ENCODE measurements at regions not wholly inside any gene's neighbourhood (a gene's known extent, or its start where the extent isn't known, plus 50 kb on each side); places are given as distances from the start of the nearest gene placed in this dataset.

- no peak overlapping the region for H3K27ac ChIP-seq (ENCODE audit: insufficient read depth in 1 of 2, low read depth in 1 of 2, low read length in 2 of 2, poor library complexity in 1 of 2, severe bottlenecking in 2 of 2)
- CTCF ChIA-PET = no interaction called here
- WGBS (ENCODE audit: insufficient coverage) = no CpG with 5 or more reads among the region's 1 CpG
These were observed 77.2 kb upstream of the ACSL3 start for GRCh38 chr2:222783592-222783991.

GRCh38 chr2:222790932-222791331, 69.9 kb upstream of the ACSL3 start:
- H3K27ac ChIP-seq (ENCODE audit: insufficient read depth in 1 of 2, low read depth in 1 of 2, low read length in 2 of 2, poor library complexity in 1 of 2, severe bottlenecking in 2 of 2) = no peak overlapping the region
- H3K4me1 ChIP-seq (ENCODE audit: control extremely low read depth in 1 of 4, control insufficient read depth in 4 of 4, insufficient read depth in 4 of 4, low read length in 3 of 4) = peaks cover 6 to 12% (median 9%) of the 10 kb centered on the region in 4 experiments
- CTCF ChIA-PET = no interaction called here
- 100% methylated on average over 5 of the region's 7 CpGs for WGBS (ENCODE audit: insufficient coverage)
- DNase-seq = no peak
- no peaks in the 10 kb centered on the region for H3K36me3 ChIP-seq (ENCODE audit: control insufficient read depth in 4 of 4, insufficient read depth in 4 of 4, low read length in 3 of 4)
- H3K9me3 ChIP-seq (ENCODE audit: control extremely low read depth in 1 of 5, control insufficient read depth in 4 of 5, insufficient read depth in 2 of 5, low read depth in 1 of 5, low read length in 4 of 5) = no peaks in the 10 kb centered on the region
- POLR2A ChIA-PET = no interaction called here
- H3K27me3 ChIP-seq (replicated peaks in 2 of 5; ENCODE audit: control insufficient read depth in 4 of 5, insufficient read depth in 5 of 5, low read length in 4 of 5) = no peaks in the 10 kb centered on the region
- H3K4me3 ChIP-seq (ENCODE audit: control insufficient read depth in 1 of 7, extremely low read depth in 1 of 7, insufficient read depth in 4 of 7, low read depth in 2 of 7, low read length in 6 of 7) = no peak overlapping the region

More at GRCh38 chr2:222783592-222783991, 77.2 kb upstream of the ACSL3 start:
- no peaks in the 10 kb centered on the region for H3K27me3 ChIP-seq (replicated peaks in 2 of 5; ENCODE audit: control insufficient read depth in 4 of 5, insufficient read depth in 5 of 5, low read length in 4 of 5)
- no peak for DNase-seq
- H3K4me1 ChIP-seq (ENCODE audit: control extremely low read depth in 1 of 4, control insufficient read depth in 4 of 4, insufficient read depth in 4 of 4, low read length in 3 of 4) = no peaks in the 10 kb centered on the region
- no peaks in the 10 kb centered on the region for H3K9me3 ChIP-seq (ENCODE audit: control extremely low read depth in 1 of 5, control insufficient read depth in 4 of 5, insufficient read depth in 2 of 5, low read depth in 1 of 5, low read length in 4 of 5)
- POLR2A ChIA-PET = no interaction called here
- no peak overlapping the region for H3K4me3 ChIP-seq (ENCODE audit: control insufficient read depth in 1 of 7, extremely low read depth in 1 of 7, insufficient read depth in 4 of 7, low read depth in 2 of 7, low read length in 6 of 7)
- H3K36me3 ChIP-seq (ENCODE audit: control insufficient read depth in 4 of 4, insufficient read depth in 4 of 4, low read length in 3 of 4) = no peaks in the 10 kb centered on the region

- Histone ChIP-seq H3K4me1 (ENCODE audit: control extremely low read depth in 1 of 4, control insufficient read depth in 4 of 4, insufficient read depth in 4 of 4, low read length in 3 of 4) (peaks cover 6 to 12% (median 9%) of the 10 kb centered on the region in 4 experiments), H3K36me3 (ENCODE audit: control insufficient read depth in 4 of 4, insufficient read depth in 4 of 4, low read length in 3 of 4) (no peaks in the 10 kb centered on the region), H3K9me3 (ENCODE audit: control extremely low read depth in 1 of 5, control insufficient read depth in 4 of 5, insufficient read depth in 2 of 5, low read depth in 1 of 5, low read length in 4 of 5) (no peaks in the 10 kb centered on the region), H3K27ac (ENCODE audit: insufficient read depth in 1 of 2, low read depth in 1 of 2, low read length in 2 of 2, poor library complexity in 1 of 2, severe bottlenecking in 2 of 2) (no peak overlapping the region), H3K4me3 (ENCODE audit: control insufficient read depth in 1 of 7, extremely low read depth in 1 of 7, insufficient read depth in 4 of 7, low read depth in 2 of 7, low read length in 6 of 7) (no peak overlapping the region), H3K27me3 (replicated peaks in 2 of 5; ENCODE audit: control insufficient read depth in 4 of 5, insufficient read depth in 5 of 5, low read length in 4 of 5) (no peaks in the 10 kb centered on the region)
- ChIA-PET CTCF (interaction anchor here (0.7 kb wide), 1 partner anchor 115 kb away, joined by 3 read pairs; no protein-coding TSS in a partner anchor), POLR2A (no interaction called here)
- 79% methylated on average over 14 of the region's 14 CpGs for WGBS (ENCODE audit: insufficient coverage)
- peak in 2 of 3 donors; percentile 17 to 22 for DNase-seq
These were observed 68.7 kb upstream of the ACSL3 start for GRCh38 chr2:222792001-222792611.

- H3K4me1 ChIP-seq (ENCODE audit: control extremely low read depth in 1 of 4, control insufficient read depth in 4 of 4, insufficient read depth in 4 of 4, low read length in 3 of 4) = peaks cover 1 to 5% (median 4%) of the 10 kb centered on the region in 4 experiments
- ChIA-PET POLR2A (no interaction called here), CTCF (interaction anchor here (1.4 kb wide), 1 partner anchor 10 kb away, joined by 5 read pairs; no protein-coding TSS in a partner anchor)
- no peaks in the 10 kb centered on the region for H3K36me3 ChIP-seq (ENCODE audit: control insufficient read depth in 4 of 4, insufficient read depth in 4 of 4, low read length in 3 of 4)
- H3K9me3 ChIP-seq (ENCODE audit: control extremely low read depth in 1 of 5, control insufficient read depth in 4 of 5, insufficient read depth in 2 of 5, low read depth in 1 of 5, low read length in 4 of 5) = no peaks in the 10 kb centered on the region
- H3K27ac ChIP-seq (ENCODE audit: insufficient read depth in 1 of 2, low read depth in 1 of 2, low read length in 2 of 2, poor library complexity in 1 of 2, severe bottlenecking in 2 of 2) = no peak overlapping the region
- no peak for DNase-seq
- 78% methylated on average over 7 of the region's 10 CpGs for WGBS (ENCODE audit: insufficient coverage)
- no peaks in the 10 kb centered on the region for H3K27me3 ChIP-seq (replicated peaks in 2 of 5; ENCODE audit: control insufficient read depth in 4 of 5, insufficient read depth in 5 of 5, low read length in 4 of 5)
- H3K4me3 ChIP-seq (ENCODE audit: control insufficient read depth in 1 of 7, extremely low read depth in 1 of 7, insufficient read depth in 4 of 7, low read depth in 2 of 7, low read length in 6 of 7) = no peak overlapping the region
These were observed 66.0 kb upstream of the ACSL3 start for GRCh38 chr2:222794585-222795449.

- H3K4me3 ChIP-seq (ENCODE audit: control insufficient read depth in 1 of 7, extremely low read depth in 1 of 7, insufficient read depth in 4 of 7, low read depth in 2 of 7, low read length in 6 of 7) = no peak overlapping the region
- no peaks in the 10 kb centered on the region for H3K9me3 ChIP-seq (ENCODE audit: control extremely low read depth in 1 of 5, control insufficient read depth in 4 of 5, insufficient read depth in 2 of 5, low read depth in 1 of 5, low read length in 4 of 5)
- H3K4me1 ChIP-seq (ENCODE audit: control extremely low read depth in 1 of 4, control insufficient read depth in 4 of 4, insufficient read depth in 4 of 4, low read length in 3 of 4) = peaks cover 0 to 4% (median 2%) of the 10 kb centered on the region in 4 experiments
- H3K36me3 ChIP-seq (ENCODE audit: control insufficient read depth in 4 of 4, insufficient read depth in 4 of 4, low read length in 3 of 4) = no peaks in the 10 kb centered on the region
- ChIA-PET POLR2A (no interaction called here), CTCF (interaction anchor here (0.8 to 2.9 kb wide), 7 partner anchors 9 to 117 kb away, joined by 3 to 20 read pairs (median 5); no protein-coding TSS in a partner anchor)
- H3K27me3 ChIP-seq (replicated peaks in 2 of 5; ENCODE audit: control insufficient read depth in 4 of 5, insufficient read depth in 5 of 5, low read length in 4 of 5) = peaks cover 0 to 2% (median 0%) of the 10 kb centered on the region in 5 experiments
- DNase-seq = no peak
- no peak overlapping the region for H3K27ac ChIP-seq (ENCODE audit: insufficient read depth in 1 of 2, low read depth in 1 of 2, low read length in 2 of 2, poor library complexity in 1 of 2, severe bottlenecking in 2 of 2)
- WGBS (ENCODE audit: insufficient coverage) = 96% methylated on average over 3 of the region's 6 CpGs
These were observed 65.1 kb upstream of the ACSL3 start for GRCh38 chr2:222795450-222796357.

GRCh38 chr2:222796413-222797103, 64.3 kb upstream of the ACSL3 start:
- Histone ChIP-seq H3K4me3 (ENCODE audit: control insufficient read depth in 1 of 7, extremely low read depth in 1 of 7, insufficient read depth in 4 of 7, low read depth in 2 of 7, low read length in 6 of 7) (no peak overlapping the region), H3K9me3 (ENCODE audit: control extremely low read depth in 1 of 5, control insufficient read depth in 4 of 5, insufficient read depth in 2 of 5, low read depth in 1 of 5, low read length in 4 of 5) (no peaks in the 10 kb centered on the region), H3K36me3 (ENCODE audit: control insufficient read depth in 4 of 4, insufficient read depth in 4 of 4, low read length in 3 of 4) (no peaks in the 10 kb centered on the region), H3K27ac (ENCODE audit: insufficient read depth in 1 of 2, low read depth in 1 of 2, low read length in 2 of 2, poor library complexity in 1 of 2, severe bottlenecking in 2 of 2) (no peak overlapping the region), H3K4me1 (ENCODE audit: control extremely low read depth in 1 of 4, control insufficient read depth in 4 of 4, insufficient read depth in 4 of 4, low read length in 3 of 4) (peaks cover 0 to 4% (median 2%) of the 10 kb centered on the region in 4 experiments), H3K27me3 (replicated peaks in 2 of 5; ENCODE audit: control insufficient read depth in 4 of 5, insufficient read depth in 5 of 5, low read length in 4 of 5) (peaks cover 0 to 2% (median 0%) of the 10 kb centered on the region in 5 experiments)
- 98% methylated on average over 4 of the region's 5 CpGs for WGBS (ENCODE audit: insufficient coverage)
- POLR2A ChIA-PET = interaction anchor here (0.7 kb wide), 1 partner anchor 89 kb away, joined by 8 read pairs; no protein-coding TSS in a partner anchor
- CTCF ChIA-PET = interaction anchor here (0.5 to 2.9 kb wide), 9 partner anchors 8 to 135 kb away, joined by 3 to 20 read pairs (median 4); no protein-coding TSS in a partner anchor
- DNase-seq = no peak
